OCI-LY1 (cell line): ENCODE measurements at regions not wholly inside any gene's neighbourhood (a gene's known extent, or its start where the extent isn't known, plus 50 kb on each side); places are given as distances from the start of the nearest gene placed in this dataset.

Experiments
- CTCF ChIP-seq: fragments of 200-600 bp; sonication (generic), shearing (Covaris generic); IDR thresholded peaks from 2 replicates; pipeline ENCODE4 v1.5.1; 2017; ENCODE audit warnings: mild to moderate bottlenecking, antibody characterized with exemption, low read length, moderate library complexity, mixed read lengths
- EZH2 ChIP-seq: fragments of 200-600 bp; sonication (generic), shearing (Covaris generic); IDR thresholded peaks from 2 replicates; pipeline ENCODE4 v1.8.0; 2017; ENCODE audit warnings: borderline replicate concordance, mixed run types, mild to moderate bottlenecking, antibody characterized with exemption, low read length, moderate library complexity, mixed read lengths

DNA sequence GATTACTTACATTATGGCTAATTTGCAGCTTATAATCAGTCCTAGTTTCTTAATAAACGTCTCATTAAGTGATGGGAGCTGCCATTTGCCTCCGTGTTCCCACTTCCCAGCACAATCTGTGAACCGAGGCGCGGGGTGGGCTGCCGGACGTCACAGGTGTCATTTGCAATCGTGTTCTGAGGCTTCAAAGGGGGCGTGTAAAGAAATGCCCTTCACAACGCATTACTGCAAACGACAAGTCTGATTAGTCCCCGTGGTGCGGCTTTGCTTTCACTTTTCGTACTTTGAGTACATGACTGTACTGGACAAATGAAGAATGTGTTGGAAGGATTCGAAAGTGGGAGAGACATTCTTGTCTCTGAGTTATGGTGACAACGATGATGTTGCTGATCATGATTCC lies 614.2 kb upstream of the ADARB2 start:
- TF ChIP-seq CTCF (no peak), EZH2 (no peak)
